ENCODE measurements at regions not wholly inside any gene's neighbourhood (a gene's known extent, or its start where the extent isn't known, plus 50 kb on each side); places are given as distances from the start of the nearest gene placed in this dataset.

- no TSS peak for BruUV-seq (replicated peaks)
- Histone ChIP-seq H3K4me3 (replicated peaks in 1 of 3; ENCODE audit: insufficient read depth in 1 of 3, low read depth in 1 of 3, low read length in 3 of 3) (no peak overlapping the region), H3K4me2 (ENCODE audit: insufficient read depth, low read length) (no peak overlapping the region), H3K36me3 (ENCODE audit: control insufficient read depth in 2 of 2, extremely low read depth in 1 of 2, insufficient read depth in 2 of 2, low read length in 2 of 2) (no peaks in the 10 kb centered on the region), H3K27ac (ENCODE audit: insufficient read depth, low read depth, low read length) (no peak overlapping the region), H2AFZ (ENCODE audit: low read depth, low read length) (no peak overlapping the region), H3K79me2 (ENCODE audit: control insufficient read depth, insufficient read depth, low read length) (no peaks in the 10 kb centered on the region), H3K27me3 (ENCODE audit: control insufficient read depth in 2 of 2, insufficient read depth in 2 of 2, low read length in 2 of 2) (no peaks in the 10 kb centered on the region), H3K9me1 (replicated peaks; ENCODE audit: control insufficient read depth, extremely low read depth, insufficient read depth, low read length) (no peaks in the 10 kb centered on the region), H3K4me1 (ENCODE audit: control insufficient read depth, extremely low read depth, insufficient read depth, low read length) (peaks cover 4% of the 10 kb centered on the region), H3K9ac (replicated peaks; ENCODE audit: extremely low read depth, insufficient read depth, low read length) (no peak overlapping the region), H4K20me1 (replicated peaks; ENCODE audit: control insufficient read depth, extremely low read depth, insufficient read depth, low read length) (no peaks in the 10 kb centered on the region), H3K9me3 (replicated peaks; ENCODE audit: control insufficient read depth, insufficient read depth, low read length) (no peaks in the 10 kb centered on the region)
- CTCF ChIA-PET: no interaction called here
- dilution Hi-C loops (cut with MboI; ENCODE audit: extremely low pct_ligation_motif_present, low sequenced_read_pairs): no loop called here
- DNase-seq (ENCODE audit: low read depth, low spot score) (no peak), FAIRE-seq (no peak)
- TF ChIP-seq EZH2 (IDR thresholded peaks at IDR 0.05; ENCODE audit: borderline replicate concordance, low read depth, low read length, severe bottlenecking) (no peak), MYC (IDR thresholded peaks at IDR 0.05; ENCODE audit: low read depth, low read length) (no peak), JUN (IDR thresholded peaks at IDR 0.05; ENCODE audit: borderline replicate concordance, insufficient read depth, insufficient read length, low read depth) (no peak), GATA2 (IDR thresholded peaks at IDR 0.05; ENCODE audit: insufficient read depth, insufficient read length, low read depth, low read length) (no peak), CTCF (IDR thresholded peaks at IDR 0.05; ENCODE audit: extremely low read depth in 1 of 2, insufficient read depth in 1 of 2, low read depth in 1 of 2, low read length in 2 of 2) (no peak), MAX (IDR thresholded peaks at IDR 0.05; ENCODE audit: insufficient read depth, insufficient read length) (no peak), POLR2A (IDR thresholded peaks at IDR 0.05; ENCODE audit: low read depth, low read length) (no peak), POLR2AphosphoS5 (IDR thresholded peaks at IDR 0.05; ENCODE audit: insufficient read depth, low read depth, low read length) (no peak), FOS (IDR thresholded peaks at IDR 0.05; ENCODE audit: borderline replicate concordance, insufficient read depth, low read length) (no peak)
- intact Hi-C loops (cut with micrococcal nuclease): no loop called here
- POLR2A ChIA-PET: no interaction called here
Observed at GRCh38 chr1:38740487-38740886, 119.1 kb downstream of the RRAGC start.
